H9 (cell line): ENCODE measurements at regions not wholly inside any gene's neighbourhood (a gene's known extent, or its start where the extent isn't known, plus 50 kb on each side); places are given as distances from the start of the nearest gene placed in this dataset.

Source experiments
- DNase-seq: peaks from one replicate; pipeline ENCODE4 v3.0.0-alpha.2; 2017
- H2AFZ ChIP-seq: one replicate; pipeline ENCODE4 v1.6.1; 2013; ENCODE audit warnings: mild to moderate bottlenecking, low read length, control low read depth, moderate library complexity
- H2AK5ac ChIP-seq: 2 replicates; pipeline ENCODE4 v1.6.1; 2013; ENCODE audit warnings: low read length, control low read depth, mixed read lengths; ENCODE audit not compliant: insufficient read length
- H2BK120ac ChIP-seq: one replicate; pipeline ENCODE4 v1.6.1; 2013; ENCODE audit warnings: low read depth, mild to moderate bottlenecking, low read length, control low read depth, inconsistent platforms; ENCODE audit not compliant: poor library complexity, severe bottlenecking
- H2BK12ac ChIP-seq: 2 replicates; pipeline ENCODE4 v1.6.1; 2013; ENCODE audit warnings: low read length, control low read depth, mixed read lengths, low read depth; ENCODE audit not compliant: insufficient read length
- H2BK15ac ChIP-seq: 2 replicates; pipeline ENCODE4 v1.6.1; 2013; ENCODE audit warnings: low read depth, low read length, control low read depth
- H2BK20ac ChIP-seq: one replicate; pipeline ENCODE4 v1.6.1; 2013; ENCODE audit warnings: low read depth, mild to moderate bottlenecking, low read length, control low read depth, inconsistent platforms; ENCODE audit not compliant: poor library complexity, severe bottlenecking
- H2BK5ac ChIP-seq: 2 replicates; pipeline ENCODE4 v1.6.1; 2013; ENCODE audit warnings: low read length, control low read depth, mixed read lengths; ENCODE audit not compliant: insufficient read length
- H3K14ac ChIP-seq: 2 replicates; pipeline ENCODE4 v1.6.1; 2013; ENCODE audit warnings: low read length, control low read depth; ENCODE audit not compliant: insufficient read depth
- H3K18ac ChIP-seq: 2 replicates; pipeline ENCODE4 v1.6.1; 2013; ENCODE audit warnings: low read depth, mild to moderate bottlenecking, mixed read lengths, low read length, control low read depth; ENCODE audit not compliant: insufficient read length
- H3K23ac ChIP-seq: 2 replicates; pipeline ENCODE4 v1.6.1; 2013; ENCODE audit warnings: low read length, control low read depth, mixed read lengths, low read depth; ENCODE audit not compliant: insufficient read length
- H3K23me2 ChIP-seq: 2 replicates; pipeline ENCODE4 v1.6.1; 2013; ENCODE audit warnings: low read depth, mild to moderate bottlenecking, mixed read lengths, low read length, control low read depth; ENCODE audit not compliant: insufficient read length, poor library complexity, severe bottlenecking
- H3K27ac ChIP-seq: 2 replicates; pipeline ENCODE4 v1.5.1; 2013; ENCODE audit warnings: low read length, control low read depth, mixed read lengths, low read depth; ENCODE audit not compliant: insufficient read length
- H3K27me3 ChIP-seq: 2 replicates; pipeline ENCODE4 v1.6.1; 2013; ENCODE audit warnings: low read length, control low read depth, inconsistent platforms; ENCODE audit not compliant: insufficient read depth
- H3K4ac ChIP-seq: 2 replicates; pipeline ENCODE4 v1.6.1; 2013; ENCODE audit warnings: low read depth, mild to moderate bottlenecking, control low read depth, inconsistent platforms, low read length, moderate library complexity
- H3K4me1 ChIP-seq: 2 replicates; pipeline ENCODE4 v1.6.1; 2013; ENCODE audit warnings: low read length, control low read depth, inconsistent platforms; ENCODE audit not compliant: insufficient read depth
- H3K4me2 ChIP-seq: 2 replicates; pipeline ENCODE4 v1.6.1; 2013; ENCODE audit warnings: low read length, control low read depth, mixed read lengths; ENCODE audit not compliant: insufficient read length, insufficient read depth
- H3K56ac ChIP-seq: 2 replicates; pipeline ENCODE4 v1.6.1; 2013; ENCODE audit warnings: low read depth, mild to moderate bottlenecking, mixed read lengths, low read length, control low read depth; ENCODE audit not compliant: insufficient read length
- H3K79me1 ChIP-seq: 2 replicates; pipeline ENCODE4 v1.6.1; 2013; ENCODE audit warnings: low read depth, mild to moderate bottlenecking, moderate library complexity, low read length, control low read depth, inconsistent platforms; ENCODE audit not compliant: insufficient read depth, poor library complexity, severe bottlenecking
- H3K79me2 ChIP-seq: 2 replicates; pipeline ENCODE4 v1.6.1; 2013; ENCODE audit warnings: low read length, control low read depth, inconsistent platforms; ENCODE audit not compliant: insufficient read depth
- H3K9ac ChIP-seq: 2 replicates; pipeline ENCODE4 v1.6.1; 2013; ENCODE audit warnings: low read length, control low read depth, mixed read lengths; ENCODE audit not compliant: insufficient read length; ENCODE audit errors: extremely low read depth
- H3K9me3 ChIP-seq: one replicate; pipeline ENCODE4 v1.6.1; 2013; ENCODE audit warnings: low read depth, low read length, inconsistent platforms; ENCODE audit not compliant: control insufficient read depth
- H3T11ph ChIP-seq: one replicate; pipeline ENCODE4 v1.6.1; 2013; ENCODE audit warnings: mild to moderate bottlenecking, low read length, control low read depth, inconsistent platforms
- H4K20me1 ChIP-seq: one replicate; pipeline ENCODE4 v1.6.1; 2013; ENCODE audit not compliant: control insufficient read depth, insufficient read length, insufficient read depth
- H4K5ac ChIP-seq: 2 replicates; pipeline ENCODE4 v1.6.1; 2013; ENCODE audit warnings: low read depth, mild to moderate bottlenecking, mixed read lengths, low read length, control low read depth; ENCODE audit not compliant: insufficient read length
- H4K8ac ChIP-seq: replicated peaks from 2 replicates; pipeline ENCODE4 v1.6.1; 2013; ENCODE audit warnings: low read length, control low read depth, mixed read lengths, low read depth; ENCODE audit not compliant: insufficient read length
- H4K91ac ChIP-seq: 2 replicates; pipeline ENCODE4 v1.6.1; 2013; ENCODE audit warnings: low read depth, mild to moderate bottlenecking, moderate library complexity, mixed read lengths, low read length, control low read depth; ENCODE audit not compliant: insufficient read length
- H3K27ac Mint-ChIP-seq, 3 experiments: 2 replicates in 2 of 3; 3 replicates in 1 of 3; pipeline ENCODE4 v1.8.0; 2020 to 2021; ENCODE audit warnings: mixed read lengths in 3 of 3, mild to moderate bottlenecking in 1 of 3, moderate library complexity in 1 of 3
- H3K27me3 Mint-ChIP-seq: 2 replicates; pipeline ENCODE4 v1.8.0; 2021; ENCODE audit warnings: low read depth, mild to moderate bottlenecking, moderate library complexity, mixed read lengths
- H3K36me3 Mint-ChIP-seq, 3 experiments: 2 replicates in 2 of 3; 3 replicates in 1 of 3; pipeline ENCODE4 v1.8.0; 2020 to 2021; ENCODE audit warnings: low read depth in 3 of 3, mixed read lengths in 3 of 3; ENCODE audit not compliant: insufficient read depth in 1 of 3
- H3K4me1 Mint-ChIP-seq, 2 experiments: 2 replicates each; pipeline ENCODE4 v1.8.0; 2020; ENCODE audit warnings: mixed read lengths in 2 of 2
- H3K4me3 Mint-ChIP-seq, 2 experiments: 2 replicates in 1 of 2; 3 replicates in 1 of 2; pipeline ENCODE4 v1.8.0; 2020 to 2021; ENCODE audit warnings: mild to moderate bottlenecking in 2 of 2, mixed read lengths in 2 of 2, moderate library complexity in 1 of 2
- H3K9me3 Mint-ChIP-seq, 2 experiments: 2 replicates in 1 of 2; 3 replicates in 1 of 2; pipeline ENCODE4 v1.8.0; 2020; ENCODE audit warnings: mild to moderate bottlenecking in 2 of 2, mixed read lengths in 2 of 2, moderate library complexity in 1 of 2
- WGBS: extraction: QIAGEN DNeasy Blood & Tissue Kit; methylation state at CpG from one replicate; pipeline ENCODE4 v1.1.7; 2013; ENCODE audit warnings: missing lambda C conversion rate, low lambda C conversion rate, mixed read lengths; ENCODE audit not compliant: insufficient read length; ENCODE audit errors: extremely low coverage; 5-methylcytosine and 5-hydroxymethylcytosine counted together
- TF ChIP-seq, protein P1 (sequence below): fragments of 200-600 bp; sonication (generic); conservative IDR thresholded peaks from 3 replicates; pipeline ENCODE4 v1.8.0; 2021; ENCODE audit warnings: antibody characterized with exemption, mild to moderate bottlenecking

DNA sequence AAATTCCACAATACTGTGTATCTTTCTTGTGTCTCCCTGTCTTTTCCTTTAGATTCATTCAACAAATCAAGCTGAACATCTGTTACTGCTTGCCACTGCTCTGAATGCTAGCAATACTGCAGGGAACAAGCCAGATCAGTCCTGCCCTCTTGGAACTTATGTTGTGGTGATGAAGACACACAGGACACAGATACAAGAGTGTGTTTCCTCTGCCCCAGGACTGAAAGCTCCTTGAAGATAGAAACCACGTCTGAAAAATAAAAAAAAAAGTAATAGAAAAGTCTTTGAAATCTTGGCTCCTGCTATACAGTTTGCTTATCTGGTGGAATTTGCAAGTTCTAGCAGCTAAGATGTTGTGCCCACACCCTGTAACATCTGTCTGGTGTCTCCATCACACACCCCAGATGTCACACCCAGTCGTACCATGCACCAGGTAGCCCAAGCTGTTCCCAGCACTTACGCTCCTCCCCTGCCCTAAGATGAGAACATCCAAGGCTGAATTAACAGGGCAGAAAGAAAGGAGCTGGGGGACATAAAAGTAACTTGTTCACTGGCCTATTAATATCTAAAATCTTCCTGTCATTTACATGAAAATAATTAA lies 80.2 kb upstream of the GALNT2 start:
- Mint-ChIP-seq H3K9me3 (no peaks in the 10 kb centered on the region), H3K4me3 (no peak overlapping the region)
- H2BK120ac ChIP-seq = no peak overlapping the region

More for the DNA sequence above, 80.2 kb upstream of the GALNT2 start:
- Histone ChIP-seq H3T11ph (no peak overlapping the region), H4K20me1 (no peaks in the 10 kb centered on the region), H3K23ac (no peak overlapping the region), H3K9me3 (no peaks in the 10 kb centered on the region), H3K18ac (no peak overlapping the region), H2AK5ac (no peak overlapping the region), H3K4me2 (no peak overlapping the region), H4K8ac (no peak overlapping the region), H2BK15ac (no peak overlapping the region), H3K4me1 (no peaks in the 10 kb centered on the region; the same call in 1 of the 2 replicates), H3K27ac (no peak overlapping the region), H2BK12ac (no peak overlapping the region), H3K23me2 (no peaks in the 10 kb centered on the region), H3K27me3 (no peaks in the 10 kb centered on the region), H3K79me2 (no peaks in the 10 kb centered on the region), H2BK20ac (no peak overlapping the region), H2BK5ac (no peak overlapping the region), H3K79me1 (no peaks in the 10 kb centered on the region), H4K91ac (no peak overlapping the region), H3K56ac (no peak overlapping the region), H3K4ac (no peak overlapping the region), H3K14ac (no peak overlapping the region), H4K5ac (no peak overlapping the region), H2AFZ (no peak overlapping the region), H3K9ac (no peak overlapping the region)
- no peak overlapping the region for H3K27ac Mint-ChIP-seq
- peaks cover 7% of the 10 kb centered on the region; the same call in 1 of the 2 replicates for H3K27me3 Mint-ChIP-seq
- no CpG with 5 or more reads among the region's 3 CpGs for WGBS
- TF ChIP-seq, protein P1, sequence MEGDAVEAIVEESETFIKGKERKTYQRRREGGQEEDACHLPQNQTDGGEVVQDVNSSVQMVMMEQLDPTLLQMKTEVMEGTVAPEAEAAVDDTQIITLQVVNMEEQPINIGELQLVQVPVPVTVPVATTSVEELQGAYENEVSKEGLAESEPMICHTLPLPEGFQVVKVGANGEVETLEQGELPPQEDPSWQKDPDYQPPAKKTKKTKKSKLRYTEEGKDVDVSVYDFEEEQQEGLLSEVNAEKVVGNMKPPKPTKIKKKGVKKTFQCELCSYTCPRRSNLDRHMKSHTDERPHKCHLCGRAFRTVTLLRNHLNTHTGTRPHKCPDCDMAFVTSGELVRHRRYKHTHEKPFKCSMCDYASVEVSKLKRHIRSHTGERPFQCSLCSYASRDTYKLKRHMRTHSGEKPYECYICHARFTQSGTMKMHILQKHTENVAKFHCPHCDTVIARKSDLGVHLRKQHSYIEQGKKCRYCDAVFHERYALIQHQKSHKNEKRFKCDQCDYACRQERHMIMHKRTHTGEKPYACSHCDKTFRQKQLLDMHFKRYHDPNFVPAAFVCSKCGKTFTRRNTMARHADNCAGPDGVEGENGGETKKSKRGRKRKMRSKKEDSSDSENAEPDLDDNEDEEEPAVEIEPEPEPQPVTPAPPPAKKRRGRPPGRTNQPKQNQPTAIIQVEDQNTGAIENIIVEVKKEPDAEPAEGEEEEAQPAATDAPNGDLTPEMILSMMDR = no peak
- no peaks in the 10 kb centered on the region; a peak in 1 of 7 replicates for H3K36me3 Mint-ChIP-seq
- H3K4me1 Mint-ChIP-seq = no peaks in the 10 kb centered on the region
- no peak for DNase-seq
